CD14-positive monocyte (primary cell): ENCODE measurements at regions not wholly inside any gene's neighbourhood (a gene's known extent, or its start where the extent isn't known, plus 50 kb on each side); places are given as distances from the start of the nearest gene placed in this dataset.

ENCODE experiments used
- DNase-seq, 3 donors: peaks; one replicate each; pipeline ENCODE4 v3.0.0-alpha.2; 2011 to 2022
- H2AFZ ChIP-seq: 2 replicates; pipeline ENCODE4 v1.6.0; 2012; ENCODE audit warnings: mild to moderate bottlenecking, low read depth, low read length, inconsistent platforms; ENCODE audit not compliant: insufficient read depth, poor library complexity, severe bottlenecking
- H3K27ac ChIP-seq, 2 donors: 1 replicate in 1 of 2; 2 replicates in 1 of 2; pipeline ENCODE4 v1.5.1; 2012 to 2013; ENCODE audit warnings: low read length in 2 of 2, control low read depth in 1 of 2, inconsistent platforms in 1 of 2, low read depth in 1 of 2, mild to moderate bottlenecking in 1 of 2
- H3K27me3 ChIP-seq, 2 donors: one replicate each; pipeline versions ENCODE4 v1.6.0 to v1.6.1; 2011 to 2013; ENCODE audit warnings: low read length in 2 of 2; ENCODE audit not compliant: control insufficient read depth in 2 of 2, insufficient read depth in 2 of 2
- H3K36me3 ChIP-seq, 2 donors: replicated peaks in 1 of 2; 1 replicate in 1 of 2; 2 replicates in 1 of 2; pipeline versions ENCODE4 v1.5.1 to v1.6.1; 2012 to 2013; ENCODE audit warnings: low read length in 2 of 2, control low read depth in 1 of 2, inconsistent platforms in 1 of 2, mild to moderate bottlenecking in 1 of 2; ENCODE audit not compliant: insufficient read depth in 2 of 2, control insufficient read depth in 1 of 2
- H3K4me1 ChIP-seq, 2 donors: 1 replicate in 1 of 2; 2 replicates in 1 of 2; pipeline versions ENCODE4 v1.5.1 to v1.6.1; 2012 to 2013; ENCODE audit warnings: low read length in 2 of 2, control low read depth in 1 of 2, inconsistent platforms in 1 of 2, mild to moderate bottlenecking in 1 of 2, moderate library complexity in 1 of 2; ENCODE audit not compliant: insufficient read depth in 2 of 2, control insufficient read depth in 1 of 2
- H3K4me2 ChIP-seq: replicated peaks from 2 replicates; pipeline ENCODE3; 2012; ENCODE audit warnings: low read length, moderate library complexity, mild to moderate bottlenecking; ENCODE audit not compliant: poor library complexity, severe bottlenecking; ENCODE audit errors: extremely low read depth
- H3K4me3 ChIP-seq, 3 experiments: fragments of 200-600 bp in 1 of 3; sonication (generic) in 1 of 3; replicated peaks in 1 of 3; 1 replicate in 2 of 3; 2 replicates in 1 of 3; pipeline ENCODE4 v1.5.1; 2011 to 2013; ENCODE audit warnings: low read length in 3 of 3, mild to moderate bottlenecking in 3 of 3, control low read depth in 2 of 3, low read depth in 2 of 3, inconsistent platforms in 1 of 3, moderate library complexity in 1 of 3
- H3K79me2 ChIP-seq: 2 replicates; pipeline ENCODE4 v1.6.0; 2012; ENCODE audit warnings: mild to moderate bottlenecking, control low read depth, inconsistent platforms, low read length, moderate library complexity; ENCODE audit not compliant: insufficient read depth
- H3K9ac ChIP-seq: 2 replicates; pipeline ENCODE4 v1.6.0; 2017; ENCODE audit warnings: low read length, mild to moderate bottlenecking; ENCODE audit not compliant: insufficient read depth, poor library complexity, severe bottlenecking
- H3K9me3 ChIP-seq, 2 donors: replicated peaks in 1 of 2; 1 replicate in 1 of 2; 2 replicates in 1 of 2; pipeline versions ENCODE4 v1.5.1 to v1.6.1; 2012 to 2013; ENCODE audit warnings: low read length in 2 of 2, control low read depth in 1 of 2; ENCODE audit not compliant: control insufficient read depth in 1 of 2, insufficient read depth in 1 of 2
- H4K20me1 ChIP-seq: 2 replicates; pipeline ENCODE4 v1.6.0; 2012; ENCODE audit warnings: mild to moderate bottlenecking, low read length, control low read depth, moderate library complexity; ENCODE audit not compliant: insufficient read depth
- H3K27ac Mint-ChIP-seq, 7 donors: one replicate each; pipeline ENCODE4 v1.8.0; 2020; ENCODE audit warnings: mild to moderate bottlenecking in 7 of 7, mixed read lengths in 7 of 7, moderate library complexity in 6 of 7, inconsistent platforms in 2 of 7
- H3K27me3 Mint-ChIP-seq, 3 donors: one replicate each; pipeline ENCODE4 v1.8.0; 2021 to 2022; ENCODE audit warnings: low read depth in 3 of 3, mild to moderate bottlenecking in 3 of 3, mixed read lengths in 3 of 3, moderate library complexity in 3 of 3, inconsistent platforms in 1 of 3
- H3K36me3 Mint-ChIP-seq, 2 donors: one replicate each; pipeline ENCODE4 v1.8.0; 2020; ENCODE audit warnings: mixed read lengths in 2 of 2, inconsistent platforms in 1 of 2, mild to moderate bottlenecking in 1 of 2
- H3K4me1 Mint-ChIP-seq: one replicate; pipeline ENCODE4 v1.8.0; 2020; ENCODE audit warnings: mild to moderate bottlenecking, mixed read lengths
- H3K4me3 Mint-ChIP-seq, 2 donors: one replicate each; pipeline ENCODE4 v1.8.0; 2020; ENCODE audit warnings: mild to moderate bottlenecking in 2 of 2, mixed read lengths in 2 of 2, moderate library complexity in 1 of 2
- H3K9me3 Mint-ChIP-seq, 7 donors: one replicate each; pipeline ENCODE4 v1.8.0; 2020 to 2022; ENCODE audit warnings: mixed read lengths in 7 of 7, mild to moderate bottlenecking in 6 of 7, moderate library complexity in 6 of 7, inconsistent platforms in 2 of 7
- WGBS: methylation state at CpG from one replicate; pipeline ENCODE4 v1.1.5; 2013; ENCODE audit warnings: missing lambda C conversion rate; ENCODE audit not compliant: insufficient coverage; 5-methylcytosine and 5-hydroxymethylcytosine counted together
- intact Hi-C, 2 donors: fragments of 100-400 bp; cut with micrococcal nuclease; formaldehyde crosslinking; loops; one replicate each; pipeline versions ENCODE4 v1.15.0 to v1.15.1; 2023
- TF ChIP-seq, protein P1 (sequence below): fragments of 200-600 bp; IDR thresholded peaks from one replicate; pipeline ENCODE4 v1.8.0; 2022; ENCODE audit warnings: antibody characterized with exemption, mild to moderate bottlenecking

DNA sequence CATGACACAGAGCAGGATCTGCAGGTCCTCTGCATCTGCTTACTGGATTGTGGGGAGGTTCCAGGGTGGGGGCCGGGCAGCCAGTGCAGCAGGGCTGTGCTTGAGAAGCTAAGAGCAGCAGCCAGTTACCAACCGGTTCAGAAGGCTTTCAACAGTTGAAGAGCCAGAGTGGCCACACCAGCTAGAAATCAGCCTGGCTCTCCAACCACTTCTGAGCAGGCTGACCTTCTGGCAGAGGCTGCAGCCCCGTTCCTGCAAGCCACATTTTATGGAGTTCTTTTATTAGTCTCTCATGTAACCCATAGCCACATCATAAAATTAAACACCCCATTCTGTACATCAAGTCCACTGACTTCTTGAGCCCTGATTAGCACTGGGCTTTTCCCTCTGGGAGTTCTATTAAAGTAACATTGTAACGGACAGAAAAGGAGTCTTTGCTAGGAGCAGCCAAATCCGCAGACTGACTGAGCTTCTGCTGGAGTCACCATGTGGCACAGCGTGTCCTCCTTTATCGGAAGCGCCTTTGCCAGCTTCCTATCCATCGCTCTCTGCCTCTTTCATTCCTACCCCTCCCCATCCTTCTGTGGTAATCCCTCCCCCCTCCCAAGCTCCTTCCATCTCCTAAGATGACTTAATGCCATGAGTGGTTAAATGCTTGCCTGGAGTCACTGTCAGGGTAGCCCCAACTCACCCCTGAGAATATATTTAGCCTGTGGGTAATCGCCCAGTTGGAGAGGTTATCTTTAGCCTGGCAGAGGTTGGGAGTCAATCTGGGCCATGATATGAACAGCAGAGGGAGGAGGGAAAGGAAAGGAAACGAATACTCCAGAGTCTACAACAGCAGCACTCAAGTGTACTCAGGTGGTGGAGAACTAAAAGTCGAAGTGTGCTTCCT is 138.5 kb upstream of the HES1 start:
- Histone ChIP-seq H2AFZ (no peak overlapping the region), H3K79me2 (no peaks in the 10 kb centered on the region), H3K4me3 (no peak overlapping the region), H3K4me2 (no peak overlapping the region), H3K4me1 (peaks cover 10 to 15% of the 10 kb centered on the region in 2 donors), H3K27me3 (no peaks in the 10 kb centered on the region), H3K36me3 (no peaks in the 10 kb centered on the region), H4K20me1 (no peaks in the 10 kb centered on the region), H3K9me3 (no peaks in the 10 kb centered on the region), H3K9ac (no peak overlapping the region), H3K27ac (no peak overlapping the region)
- no peak for DNase-seq
- intact Hi-C loops: no loop called here
- TF ChIP-seq, protein P1, sequence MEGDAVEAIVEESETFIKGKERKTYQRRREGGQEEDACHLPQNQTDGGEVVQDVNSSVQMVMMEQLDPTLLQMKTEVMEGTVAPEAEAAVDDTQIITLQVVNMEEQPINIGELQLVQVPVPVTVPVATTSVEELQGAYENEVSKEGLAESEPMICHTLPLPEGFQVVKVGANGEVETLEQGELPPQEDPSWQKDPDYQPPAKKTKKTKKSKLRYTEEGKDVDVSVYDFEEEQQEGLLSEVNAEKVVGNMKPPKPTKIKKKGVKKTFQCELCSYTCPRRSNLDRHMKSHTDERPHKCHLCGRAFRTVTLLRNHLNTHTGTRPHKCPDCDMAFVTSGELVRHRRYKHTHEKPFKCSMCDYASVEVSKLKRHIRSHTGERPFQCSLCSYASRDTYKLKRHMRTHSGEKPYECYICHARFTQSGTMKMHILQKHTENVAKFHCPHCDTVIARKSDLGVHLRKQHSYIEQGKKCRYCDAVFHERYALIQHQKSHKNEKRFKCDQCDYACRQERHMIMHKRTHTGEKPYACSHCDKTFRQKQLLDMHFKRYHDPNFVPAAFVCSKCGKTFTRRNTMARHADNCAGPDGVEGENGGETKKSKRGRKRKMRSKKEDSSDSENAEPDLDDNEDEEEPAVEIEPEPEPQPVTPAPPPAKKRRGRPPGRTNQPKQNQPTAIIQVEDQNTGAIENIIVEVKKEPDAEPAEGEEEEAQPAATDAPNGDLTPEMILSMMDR: no peak
- H3K9me3 Mint-ChIP-seq: peaks cover 0 to 1% (median 0%) of the 10 kb centered on the region in 7 donors
- peaks cover 25% of the 10 kb centered on the region for H3K4me1 Mint-ChIP-seq
- 90% methylated on average over 6 of the region's 12 CpGs for WGBS
- no peak overlapping the region for H3K4me3 Mint-ChIP-seq
- peaks cover 11 to 12% of the 10 kb centered on the region in 2 donors for H3K36me3 Mint-ChIP-seq
- H3K27ac Mint-ChIP-seq: no peak overlapping the region
- H3K27me3 Mint-ChIP-seq: peaks cover 8 to 18% (median 17%) of the 10 kb centered on the region in 3 donors

DNA sequence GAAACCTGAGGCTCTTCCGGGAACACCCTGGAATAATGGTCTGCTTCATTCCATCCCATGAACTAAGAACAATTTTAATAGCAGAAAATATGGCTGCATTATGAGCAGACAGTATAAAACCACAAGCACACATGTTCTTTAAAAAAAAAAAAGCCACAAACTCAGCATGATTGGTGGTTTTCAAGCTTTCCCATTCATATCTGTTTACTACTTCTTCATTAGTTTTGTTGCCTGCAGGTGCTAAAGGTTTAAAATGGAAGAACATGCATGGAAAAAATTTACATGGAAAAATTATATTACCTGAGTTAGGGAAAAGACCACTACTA is 137.9 kb upstream of the HES1 start:
- Histone ChIP-seq H3K27me3 (no peaks in the 10 kb centered on the region), H3K9ac (no peak overlapping the region), H3K9me3 (no peaks in the 10 kb centered on the region), H3K4me1 (peaks cover 15 to 21% of the 10 kb centered on the region in 2 donors), H3K36me3 (no peaks in the 10 kb centered on the region), H3K79me2 (no peaks in the 10 kb centered on the region), H4K20me1 (no peaks in the 10 kb centered on the region), H3K27ac (no peak overlapping the region), H3K4me3 (no peak overlapping the region), H2AFZ (no peak overlapping the region), H3K4me2 (no peak overlapping the region)
- H3K4me3 Mint-ChIP-seq: no peak overlapping the region
- WGBS: no CpG with 5 or more reads among the region's 1 CpG
- H3K27ac Mint-ChIP-seq: no peak overlapping the region
- H3K36me3 Mint-ChIP-seq: peaks cover 11 to 13% of the 10 kb centered on the region in 2 donors
- peaks cover 29% of the 10 kb centered on the region for H3K4me1 Mint-ChIP-seq
- TF ChIP-seq, protein P1: no peak
- intact Hi-C loops: no loop called here
- H3K9me3 Mint-ChIP-seq: peaks cover 0 to 1% (median 0%) of the 10 kb centered on the region in 7 donors
- H3K27me3 Mint-ChIP-seq: peaks cover 6 to 13% (median 13%) of the 10 kb centered on the region in 3 donors
- no peak for DNase-seq
